GM18511 (cell line): ENCODE measurements at regions not wholly inside any gene's neighbourhood (a gene's known extent, or its start where the extent isn't known, plus 50 kb on each side); places are given as distances from the start of the nearest gene placed in this dataset.

ENCODE experiments used
- ATAC-seq: cut with Tn5 transposase; IDR thresholded peaks from one replicate; pipeline ENCODE4 v1.9.1; 2021; ENCODE audit warnings: mild to moderate bottlenecking, moderate library complexity; ENCODE audit not compliant: unreplicated experiment

DNA sequence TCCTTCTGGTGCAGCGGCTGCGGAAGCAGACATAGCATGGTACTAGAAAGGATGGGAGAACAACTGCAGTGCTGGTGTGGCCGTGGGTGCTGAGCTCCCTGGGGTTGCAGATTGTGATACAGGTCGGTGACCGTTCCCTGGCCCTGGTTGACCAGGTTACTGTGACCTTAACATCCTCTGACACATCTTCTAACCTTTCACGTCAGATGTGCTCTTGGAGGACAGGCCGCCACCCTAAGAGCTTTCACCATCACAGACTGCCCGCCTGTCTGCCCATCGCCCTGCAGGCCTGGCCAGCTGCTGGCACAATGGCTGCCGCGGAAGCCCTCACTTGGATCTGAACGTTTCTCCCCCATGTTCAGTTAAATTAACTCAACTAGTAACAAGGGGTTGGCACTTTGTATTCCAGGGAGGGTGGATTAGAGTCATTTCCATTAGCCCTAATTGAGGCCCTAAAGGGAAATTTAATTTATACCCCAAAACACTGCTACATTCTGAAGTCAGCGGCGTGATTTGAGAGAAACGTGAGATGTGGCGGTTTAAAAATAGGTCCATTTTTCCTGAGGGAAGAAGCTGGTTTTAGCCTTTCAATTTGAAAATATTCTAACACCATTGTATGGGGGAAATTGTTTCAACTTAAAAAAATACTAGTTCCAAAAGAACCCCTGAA, 443.9 kb upstream of the CDH4 start:
- no peak for ATAC-seq

- ATAC-seq = no peak
Observed at GRCh38 chr20:60808701-60809100, 443.4 kb upstream of the CDH4 start.

DNA sequence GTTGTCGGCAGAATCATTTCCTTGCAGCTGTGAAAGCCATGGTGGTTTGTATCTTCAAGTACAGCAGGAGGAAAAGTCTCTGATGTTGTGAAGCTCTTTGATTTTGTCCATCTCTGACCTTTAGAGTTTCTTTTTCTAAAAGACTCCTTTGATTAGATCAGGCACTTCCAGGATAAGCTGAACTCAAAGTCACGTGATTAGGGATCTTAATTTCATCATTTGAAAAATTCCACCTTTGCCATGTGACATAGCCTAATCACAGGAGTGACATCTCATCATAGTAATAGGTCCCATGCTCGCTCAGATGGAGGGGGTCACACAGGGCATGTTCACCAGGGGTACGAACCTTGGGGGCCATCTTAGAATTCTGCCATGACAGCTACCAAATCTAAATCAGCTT, 441.5 kb upstream of the CDH4 start:
- ATAC-seq = no peak

GRCh38 chr20:60812561-60812960, 439.5 kb upstream of the CDH4 start:
- no peak for ATAC-seq

DNA sequence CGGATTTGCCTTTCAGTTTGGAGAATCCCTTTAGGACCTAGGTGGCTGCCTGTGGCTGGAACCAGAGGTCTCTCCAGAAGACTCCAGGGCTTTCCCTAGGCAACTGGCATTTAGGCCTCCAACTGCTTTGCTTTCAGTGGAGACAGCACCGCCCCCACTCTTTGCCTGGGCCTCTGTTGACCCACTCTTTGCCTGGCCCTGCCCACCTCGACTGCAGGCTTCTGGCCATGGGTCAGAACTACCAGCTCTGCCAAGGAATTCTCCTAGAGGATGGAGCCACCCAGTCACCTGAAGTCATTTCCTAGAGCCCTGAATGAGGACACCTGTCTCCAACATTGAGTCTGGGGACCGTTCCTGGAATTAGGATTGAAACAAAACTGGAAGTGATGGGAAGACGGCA, 439.0 kb upstream of the CDH4 start:
- no peak for ATAC-seq

- ATAC-seq = no peak
Observed at GRCh38 chr20:60815656-60816055, 436.4 kb upstream of the CDH4 start.

- no peak for ATAC-seq
Observed at GRCh38 chr20:60816901-60817300, 435.2 kb upstream of the CDH4 start.

DNA sequence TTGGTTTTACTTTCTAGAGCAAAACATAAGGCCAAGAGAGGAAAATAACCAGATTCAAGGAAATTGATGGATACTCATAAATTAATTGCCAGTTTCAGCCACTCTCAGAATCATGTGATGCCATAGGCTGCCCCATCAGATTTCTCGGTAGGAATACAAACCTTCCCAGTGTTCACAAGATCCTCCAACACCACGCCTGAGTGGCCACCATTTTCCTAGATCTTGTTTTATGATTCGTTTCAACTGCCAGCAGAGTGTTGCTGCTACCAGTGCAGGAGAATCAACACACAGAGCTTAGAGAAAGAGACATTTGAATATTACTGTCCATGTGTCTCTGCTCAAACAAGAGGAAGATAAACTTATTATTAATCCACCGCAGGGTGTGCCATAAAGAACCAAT, 434.2 kb upstream of the CDH4 start:
- ATAC-seq = no peak

DNA sequence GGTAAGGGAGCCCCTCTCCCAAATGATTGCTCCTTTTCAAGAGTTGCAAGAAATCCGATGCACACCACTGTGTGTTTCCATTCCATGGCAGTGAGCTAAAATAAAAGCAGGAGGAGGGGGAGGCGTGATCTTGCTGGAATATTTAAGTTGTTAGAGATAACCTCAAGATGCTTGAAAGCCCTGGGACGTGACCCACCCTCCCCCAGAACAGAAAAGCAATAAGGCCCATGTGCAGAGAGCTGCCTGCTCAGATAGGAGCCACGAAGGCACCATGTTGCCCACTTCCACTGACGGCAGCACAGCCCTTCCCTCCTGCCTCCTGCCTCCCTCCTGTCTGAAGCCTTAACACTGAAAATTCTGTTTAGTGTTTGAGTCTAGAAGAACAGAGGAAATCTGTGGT, 432.6 kb upstream of the CDH4 start:
- ATAC-seq = no peak

DNA sequence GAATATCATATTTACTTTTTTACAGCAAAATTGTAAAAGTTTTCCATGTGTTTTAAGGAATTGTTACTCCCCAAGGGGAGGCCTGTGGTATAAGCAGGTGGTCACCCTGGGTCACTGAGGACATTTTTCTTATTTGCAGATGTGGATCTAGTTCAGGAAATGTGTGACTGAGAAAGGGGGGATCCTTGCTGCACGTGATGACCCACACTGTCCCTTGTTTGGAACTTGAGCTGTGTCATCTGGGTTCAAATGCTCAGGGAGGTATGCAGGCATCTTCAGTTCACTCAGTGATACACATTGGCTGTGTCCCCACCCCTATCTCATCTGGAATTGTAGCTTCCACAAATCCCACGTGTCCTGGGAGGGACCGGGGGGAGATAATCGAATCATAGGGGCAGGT, 431.9 kb upstream of the CDH4 start:
- no peak for ATAC-seq

DNA sequence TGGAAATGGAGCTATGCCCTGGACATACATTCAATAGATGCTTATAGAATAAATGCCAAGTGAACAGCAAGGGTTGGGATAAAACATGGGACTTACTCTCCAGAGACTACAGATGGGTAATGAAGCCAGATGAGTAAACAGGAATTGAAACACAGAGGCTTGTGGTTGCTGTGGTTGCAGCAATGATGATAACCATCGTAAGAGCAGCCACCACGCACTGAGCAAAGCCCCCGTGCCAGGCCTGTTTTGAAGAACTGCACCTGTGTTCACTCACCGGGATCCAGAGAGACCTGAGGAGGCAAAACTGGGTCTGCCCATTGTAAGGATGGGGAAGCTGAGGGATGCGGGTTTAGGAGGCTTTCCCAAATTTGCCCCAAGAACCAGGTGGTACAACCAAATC, 431.1 kb upstream of the CDH4 start:
- ATAC-seq = no peak

- ATAC-seq = no peak
Observed at GRCh38 chr20:60822699-60823607, 429.1 kb upstream of the CDH4 start.

DNA sequence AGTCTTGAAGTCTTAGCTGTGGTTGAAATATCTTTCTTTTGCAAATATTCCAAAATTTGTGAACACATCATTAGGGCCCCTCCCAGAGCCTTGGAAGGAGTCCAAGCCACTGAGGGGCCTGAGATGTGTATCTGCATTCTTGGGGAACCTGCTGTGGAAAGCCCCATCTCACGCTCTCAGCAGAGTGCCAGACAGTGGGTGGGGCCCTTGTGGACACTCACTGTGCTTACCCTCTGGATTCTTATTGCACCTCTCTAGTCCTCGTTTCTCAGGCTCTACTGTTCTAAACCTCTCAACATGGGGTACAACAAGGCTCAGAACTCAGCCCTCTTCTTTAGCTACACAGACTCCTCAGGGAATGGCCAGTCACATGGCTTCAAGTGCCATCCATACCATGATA, 416.2 kb upstream of the CDH4 start:
- no peak for ATAC-seq

GRCh38 chr20:60837173-60837770, 414.8 kb upstream of the CDH4 start:
- ATAC-seq = no peak

GRCh38 chr20:60838297-60838696, 413.8 kb upstream of the CDH4 start:
- ATAC-seq = no peak

DNA sequence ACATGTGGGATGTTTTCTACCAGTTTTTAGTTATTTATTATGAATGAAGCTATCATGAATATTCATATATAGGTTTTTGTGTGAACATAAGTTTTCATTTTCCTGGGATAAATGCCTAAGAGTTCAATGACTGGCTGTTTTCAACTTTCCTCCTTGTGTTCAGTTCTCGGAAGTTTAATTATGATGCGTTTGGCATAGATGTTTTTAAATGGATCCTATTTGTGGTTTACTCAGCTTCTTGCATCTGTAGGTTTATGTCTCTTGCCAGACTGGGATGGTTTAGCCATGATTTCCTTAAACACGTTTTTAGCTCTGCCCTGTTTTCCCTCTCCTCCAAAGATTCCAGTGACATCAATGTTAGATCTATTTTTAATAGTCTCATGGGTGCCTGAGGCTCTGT, 411.1 kb upstream of the CDH4 start:
- ATAC-seq = no peak

GRCh38 chr20:60845146-60845545, 406.9 kb upstream of the CDH4 start:
- ATAC-seq = no peak

GRCh38 chr20:60851826-60852704, 400.0 kb upstream of the CDH4 start:
- ATAC-seq = no peak

DNA sequence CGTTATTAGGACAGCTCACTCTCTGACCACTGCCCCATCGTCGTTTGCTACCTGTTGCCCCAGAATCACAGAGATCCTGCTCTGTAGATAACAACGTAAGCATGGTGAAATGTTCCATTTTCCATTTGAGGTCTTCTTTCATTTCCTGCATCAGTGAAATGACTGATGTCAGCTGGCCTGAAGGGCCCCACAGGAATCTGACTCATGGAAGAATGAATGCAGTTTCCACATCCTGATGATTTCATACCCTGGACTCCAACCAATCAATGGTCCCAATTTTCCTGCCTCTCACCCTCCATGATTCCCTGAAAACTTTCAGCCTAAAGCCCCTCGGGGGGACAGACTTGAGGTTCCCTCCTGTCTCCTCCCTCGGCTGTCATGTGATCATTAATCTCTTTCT, 394.4 kb upstream of the CDH4 start:
- ATAC-seq = no peak

GRCh38 chr20:60862601-60863000, 389.5 kb upstream of the CDH4 start:
- ATAC-seq = no peak

DNA sequence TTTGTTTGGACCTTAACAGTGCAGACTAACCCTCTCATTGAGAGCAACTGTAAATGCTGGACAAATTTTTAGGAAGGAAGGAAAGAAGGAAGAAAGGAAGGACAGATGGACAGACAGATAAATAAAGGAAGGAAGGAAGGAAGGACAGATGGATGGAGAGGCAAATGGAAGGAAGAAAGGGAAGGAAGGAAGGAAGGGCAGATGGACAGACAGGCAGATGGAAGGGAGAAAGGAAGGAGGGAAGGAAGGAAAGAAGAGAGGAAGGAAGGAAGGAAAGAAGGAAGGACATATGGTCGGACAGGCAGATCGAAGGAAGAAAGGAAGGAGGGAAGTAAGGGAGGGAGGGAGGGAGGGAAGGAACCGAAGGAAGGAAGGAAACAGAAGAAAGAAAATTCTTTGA, 388.5 kb upstream of the CDH4 start:
- no peak for ATAC-seq
